OCI-LY7 (cell line): ENCODE measurements at regions not wholly inside any gene's neighbourhood (a gene's known extent, or its start where the extent isn't known, plus 50 kb on each side); places are given as distances from the start of the nearest gene placed in this dataset.

Experiments used
- BruUV-seq: library from RNA; stranded (reverse); fragments of 400-500 nt; replicated peaks from 2 replicates; lab custom pipeline; 2021; lab: Mats Ljungman, UMichigan
- CTCF ChIA-PET: fragments of 300-600 bp; sonication (Branson Sonifier 250); formaldehyde crosslinking; loops from one replicate; lab custom pipeline; 2022; ENCODE audit warnings: antibody characterized with exemption; ENCODE audit not compliant: unreplicated experiment; lab: Charles Lee
- POLR2A ChIA-PET: fragments of 300-600 bp; sonication (Branson Sonifier 250); formaldehyde crosslinking; loops from one replicate; lab custom pipeline; 2022; ENCODE audit warnings: antibody characterized with exemption; lab: Charles Lee
- DNase-seq: peaks from one replicate; pipeline ENCODE4 v3.0.0-alpha.2; 2015; ENCODE audit warnings: low spot score
- H2AFZ ChIP-seq: fragments of 200-600 bp; sonication (generic), shearing (Covaris generic); 2 replicates; pipeline ENCODE4 v1.6.1; 2014; ENCODE audit warnings: mild to moderate bottlenecking, antibody characterized with exemption, low read length, moderate library complexity
- H3K27ac ChIP-seq: fragments of 200-600 bp; sonication (generic); 2 replicates; pipeline ENCODE4 v1.5.1; 2014; ENCODE audit warnings: mixed run types, low read depth, mild to moderate bottlenecking, moderate library complexity, low read length, inconsistent platforms; ENCODE audit not compliant: poor library complexity, severe bottlenecking
- H3K36me3 ChIP-seq: fragments of 200-600 bp; sonication (generic); 2 replicates; pipeline ENCODE4 v1.6.1; 2014; ENCODE audit warnings: mild to moderate bottlenecking, antibody characterized with exemption, low read length, moderate library complexity, mixed read lengths; ENCODE audit not compliant: insufficient read depth
- H3K4me1 ChIP-seq: fragments of 200-600 bp; sonication (generic); 2 replicates; pipeline ENCODE4 v1.5.1; 2014; ENCODE audit warnings: mild to moderate bottlenecking, low read length; ENCODE audit not compliant: insufficient read depth, poor library complexity, severe bottlenecking
- H3K4me2 ChIP-seq: fragments of 200-600 bp; sonication (generic); 2 replicates; pipeline ENCODE4 v1.6.1; 2014; ENCODE audit warnings: mild to moderate bottlenecking, low read length
- H3K4me3 ChIP-seq: fragments of 200-600 bp; sonication (generic); 2 replicates; pipeline ENCODE4 v1.5.1; 2014; ENCODE audit warnings: mild to moderate bottlenecking, low read depth, low read length; ENCODE audit not compliant: poor library complexity, severe bottlenecking
- H3K79me2 ChIP-seq: fragments of 200-600 bp; sonication (generic); 2 replicates; pipeline ENCODE4 v1.6.1; 2016; ENCODE audit warnings: low read depth, mild to moderate bottlenecking, low read length, moderate library complexity, mixed read lengths; ENCODE audit not compliant: insufficient read depth
- H3K9me2 ChIP-seq: fragments of 200-600 bp; sonication (generic); 2 replicates; pipeline ENCODE4 v1.6.1; 2016; ENCODE audit warnings: mild to moderate bottlenecking, low read length, mixed read lengths; ENCODE audit not compliant: insufficient read depth
- H3K9me3 ChIP-seq: fragments of 200-600 bp; sonication (generic); 2 replicates; pipeline ENCODE4 v1.6.1; 2014; ENCODE audit warnings: mild to moderate bottlenecking, mixed run types, low read length, mixed read lengths
- H4K20me1 ChIP-seq: fragments of 200-600 bp; sonication (generic); 2 replicates; pipeline ENCODE4 v1.6.1; 2014; ENCODE audit warnings: mild to moderate bottlenecking, antibody characterized with exemption, low read length, moderate library complexity, mixed read lengths; ENCODE audit not compliant: insufficient read depth
- CTCF ChIP-seq: fragments of 200-600 bp; sonication (generic); conservative IDR thresholded peaks from 2 replicates; pipeline ENCODE4 v1.5.1; 2014; ENCODE audit warnings: mild to moderate bottlenecking, antibody characterized with exemption, low read length, moderate library complexity, mixed read lengths
- EZH2phosphoT487 ChIP-seq: fragments of 200-600 bp; sonication (generic); IDR thresholded peaks from 2 replicates; pipeline ENCODE4 v1.6.1; 2018; ENCODE audit warnings: low read depth, borderline replicate concordance, mild to moderate bottlenecking, mixed run types, antibody characterized with exemption, low read length, moderate library complexity, mixed read lengths
- intact Hi-C: fragments of 100-400 bp; cut with micrococcal nuclease; formaldehyde crosslinking; loops from one replicate; pipeline ENCODE4 v1.10.0; 2022; ENCODE audit not compliant: unreplicated experiment

DNA sequence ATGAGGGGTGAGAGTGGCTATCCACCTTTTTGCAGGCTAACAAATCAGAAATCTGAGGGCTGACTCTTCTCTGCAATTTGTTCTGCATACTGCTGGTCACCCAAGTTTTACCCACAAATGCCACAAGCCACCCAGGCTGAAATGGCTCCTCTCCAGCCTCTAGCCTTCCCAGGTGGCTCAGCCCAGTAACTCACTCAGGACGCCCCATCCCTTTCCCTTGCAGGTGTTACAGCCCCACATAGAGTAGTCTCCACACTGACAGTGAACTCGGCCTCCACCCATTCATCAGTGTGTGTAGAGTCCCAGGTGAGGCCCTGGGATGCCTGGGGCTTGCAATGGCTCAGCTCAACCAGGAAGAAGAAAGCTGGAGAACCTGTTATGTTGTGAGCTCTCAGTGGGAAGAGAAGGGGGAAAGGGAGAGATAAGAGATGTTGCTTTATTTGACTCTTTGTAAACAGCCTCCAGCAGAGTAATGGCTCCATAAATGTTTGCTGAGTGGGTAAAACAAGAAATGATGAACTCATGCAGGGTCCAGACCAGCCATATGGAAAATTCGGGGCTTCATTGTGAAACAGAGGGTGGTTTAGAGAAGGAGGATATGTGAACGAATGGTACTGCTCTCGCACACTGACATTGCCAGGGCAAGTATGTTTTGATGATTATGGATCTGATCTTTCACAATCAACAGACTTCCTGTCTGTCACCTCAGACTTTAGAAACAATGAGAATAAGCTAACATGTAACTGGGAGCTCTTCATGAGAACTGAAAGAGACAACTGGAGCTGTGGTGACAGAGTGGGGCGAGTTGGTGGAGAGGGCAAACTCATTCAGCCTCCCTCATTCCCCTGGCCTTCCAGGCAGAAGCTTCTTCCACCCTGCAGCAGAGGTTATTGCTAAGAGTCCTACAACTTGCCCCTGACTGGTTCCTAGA lies 74.2 kb upstream of the RFC3 start:
- ChIA-PET CTCF (interaction anchor here (0.6 to 1.3 kb wide), 7 partner anchors 18 to 140 kb away, joined by 3 to 4 read pairs (median 3); no protein-coding TSS in a partner anchor), POLR2A (interaction anchor here (0.8 to 8.1 kb wide), 13 partner anchors 8 to 334 kb away, joined by 3 to 78 read pairs (median 6); no protein-coding TSS in a partner anchor)
- H3K4me2 ChIP-seq: peak overlapping the region; percentile 58
- H4K20me1 ChIP-seq: no peaks in the 10 kb centered on the region
- TF ChIP-seq CTCF (no peak), EZH2phosphoT487 (no peak)
- H3K36me3 ChIP-seq: peaks cover 39% of the 10 kb centered on the region
- H3K79me2 ChIP-seq: no peaks in the 10 kb centered on the region
- peak overlapping the region; percentile 11 for H3K4me3 ChIP-seq
- peaks cover 86% of the 10 kb centered on the region for H3K4me1 ChIP-seq
- no TSS peak for BruUV-seq
- peak overlapping the region; percentile 99 for H3K27ac ChIP-seq
- peak; percentile 56 for DNase-seq
- intact Hi-C loops: loop anchor here (2.0 kb wide), 2 partner anchors 47 to 75 kb away; partner anchors contain the start of gene RFC3
- peaks cover 34% of the 10 kb centered on the region for H3K9me3 ChIP-seq
- H2AFZ ChIP-seq: peak overlapping the region; percentile 87
- no peaks in the 10 kb centered on the region for H3K9me2 ChIP-seq

GRCh38 chr13:33744589-33745369 lies 73.2 kb upstream of the RFC3 start:
- CTCF ChIA-PET: interaction anchor here (0.6 to 1.3 kb wide), 7 partner anchors 17 to 139 kb away, joined by 3 to 4 read pairs (median 3); no protein-coding TSS in a partner anchor
- Histone ChIP-seq H3K79me2 (no peaks in the 10 kb centered on the region), H3K4me3 (peak overlapping the region; percentile 31), H4K20me1 (no peaks in the 10 kb centered on the region), H3K9me2 (no peaks in the 10 kb centered on the region), H3K9me3 (peaks cover 38% of the 10 kb centered on the region), H3K36me3 (peaks cover 42% of the 10 kb centered on the region), H3K4me2 (peak overlapping the region; percentile 58), H2AFZ (peak overlapping the region; percentile 87; the same call in 1 of the 2 replicates), H3K4me1 (peaks cover 76% of the 10 kb centered on the region), H3K27ac (peak overlapping the region; percentile 99)
- BruUV-seq: no TSS peak
- POLR2A ChIA-PET: interaction anchor here (0.8 to 8.1 kb wide), 14 partner anchors 9 to 332 kb away, joined by 3 to 78 read pairs (median 6); no protein-coding TSS in a partner anchor
- DNase-seq: peak; percentile 65
- no peak for TF ChIP-seq CTCF
- no peak for TF ChIP-seq EZH2phosphoT487
- intact Hi-C loops: loop anchor here (1.0 to 2.0 kb wide), 3 partner anchors 16 to 74 kb away; partner anchors contain the start of gene RFC3
